ENCODE measurements at regions not wholly inside any gene's neighbourhood (a gene's known extent, or its start where the extent isn't known, plus 50 kb on each side); places are given as distances from the start of the nearest gene placed in this dataset.

DNA sequence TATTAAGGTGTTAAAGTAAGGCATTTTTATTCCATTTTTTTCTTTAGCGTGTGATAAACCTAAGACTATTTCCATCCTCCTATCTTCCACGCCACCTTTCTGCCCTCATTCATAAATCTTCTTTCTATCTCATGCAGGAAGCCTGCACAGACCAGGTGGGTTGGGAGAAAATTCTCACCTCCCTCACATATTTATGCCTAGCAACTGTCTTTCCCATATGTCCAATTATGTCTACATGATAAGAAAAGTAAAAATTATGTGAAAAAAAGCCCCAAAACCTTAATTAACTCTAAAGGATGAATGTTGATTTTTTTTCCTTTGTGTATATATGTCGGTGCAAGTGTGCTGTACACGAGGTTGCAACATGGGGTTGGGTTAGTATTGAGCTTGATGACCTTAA is 225.6 kb upstream of the GCFC2 start:
- H3K4me3 ChIP-seq (ENCODE audit: low read depth, low read length), result no peak overlapping the region
- TF ChIP-seq, protein P1, sequence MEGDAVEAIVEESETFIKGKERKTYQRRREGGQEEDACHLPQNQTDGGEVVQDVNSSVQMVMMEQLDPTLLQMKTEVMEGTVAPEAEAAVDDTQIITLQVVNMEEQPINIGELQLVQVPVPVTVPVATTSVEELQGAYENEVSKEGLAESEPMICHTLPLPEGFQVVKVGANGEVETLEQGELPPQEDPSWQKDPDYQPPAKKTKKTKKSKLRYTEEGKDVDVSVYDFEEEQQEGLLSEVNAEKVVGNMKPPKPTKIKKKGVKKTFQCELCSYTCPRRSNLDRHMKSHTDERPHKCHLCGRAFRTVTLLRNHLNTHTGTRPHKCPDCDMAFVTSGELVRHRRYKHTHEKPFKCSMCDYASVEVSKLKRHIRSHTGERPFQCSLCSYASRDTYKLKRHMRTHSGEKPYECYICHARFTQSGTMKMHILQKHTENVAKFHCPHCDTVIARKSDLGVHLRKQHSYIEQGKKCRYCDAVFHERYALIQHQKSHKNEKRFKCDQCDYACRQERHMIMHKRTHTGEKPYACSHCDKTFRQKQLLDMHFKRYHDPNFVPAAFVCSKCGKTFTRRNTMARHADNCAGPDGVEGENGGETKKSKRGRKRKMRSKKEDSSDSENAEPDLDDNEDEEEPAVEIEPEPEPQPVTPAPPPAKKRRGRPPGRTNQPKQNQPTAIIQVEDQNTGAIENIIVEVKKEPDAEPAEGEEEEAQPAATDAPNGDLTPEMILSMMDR (IDR thresholded peaks at IDR 0.05; ENCODE audit: low read depth, low read length, missing control alignments), result no peak
- no peak for DNase-seq (ENCODE audit: low read depth)

DNA sequence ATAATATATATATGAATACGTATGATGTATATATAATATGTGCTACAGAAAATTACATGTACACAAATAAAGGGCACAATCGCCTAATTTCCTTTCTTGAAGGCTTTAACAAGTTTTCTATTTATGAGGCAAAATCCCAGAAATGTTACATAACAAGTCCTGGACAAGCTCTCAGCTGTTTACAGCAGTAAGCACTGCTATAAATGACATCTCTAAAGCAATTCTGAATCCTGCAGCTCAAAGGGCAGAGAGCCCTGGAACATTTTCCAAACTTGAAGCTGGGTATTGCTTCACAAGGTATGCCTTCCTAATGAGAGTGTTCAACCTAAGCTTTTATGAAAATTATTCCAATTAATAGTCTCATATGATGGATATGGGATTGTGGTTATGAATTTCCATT is 222.3 kb upstream of the GCFC2 start:
- TF ChIP-seq, protein P1 (IDR thresholded peaks at IDR 0.05; ENCODE audit: low read depth, low read length, missing control alignments), result no peak
- no peak overlapping the region for H3K4me3 ChIP-seq (ENCODE audit: low read depth, low read length)
- DNase-seq (ENCODE audit: low read depth), result no peak

DNA sequence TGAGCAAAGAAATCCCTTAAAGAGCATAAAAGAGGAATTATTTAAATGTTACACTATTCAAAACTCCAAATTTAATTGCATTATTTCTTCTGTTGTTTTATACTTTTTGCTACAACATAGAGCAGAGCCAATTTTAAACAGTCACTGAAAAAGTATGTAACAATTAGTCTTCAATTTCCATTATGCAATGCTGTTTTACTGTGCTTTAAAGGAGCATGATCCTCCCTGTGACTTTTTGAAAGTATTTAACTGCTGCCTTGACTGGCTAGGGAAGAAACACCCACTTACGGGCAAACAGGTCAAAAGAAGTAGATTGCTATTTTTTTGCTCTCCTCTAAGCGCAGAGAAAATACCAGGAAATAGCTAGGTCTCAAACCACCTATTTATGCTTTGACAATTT is 217.4 kb upstream of the GCFC2 start:
- H3K4me3 ChIP-seq (ENCODE audit: low read depth, low read length), result no peak overlapping the region
- no peak for DNase-seq (ENCODE audit: low read depth)
- TF ChIP-seq, protein P1 (IDR thresholded peaks at IDR 0.05; ENCODE audit: low read depth, low read length, missing control alignments), result no peak

DNA sequence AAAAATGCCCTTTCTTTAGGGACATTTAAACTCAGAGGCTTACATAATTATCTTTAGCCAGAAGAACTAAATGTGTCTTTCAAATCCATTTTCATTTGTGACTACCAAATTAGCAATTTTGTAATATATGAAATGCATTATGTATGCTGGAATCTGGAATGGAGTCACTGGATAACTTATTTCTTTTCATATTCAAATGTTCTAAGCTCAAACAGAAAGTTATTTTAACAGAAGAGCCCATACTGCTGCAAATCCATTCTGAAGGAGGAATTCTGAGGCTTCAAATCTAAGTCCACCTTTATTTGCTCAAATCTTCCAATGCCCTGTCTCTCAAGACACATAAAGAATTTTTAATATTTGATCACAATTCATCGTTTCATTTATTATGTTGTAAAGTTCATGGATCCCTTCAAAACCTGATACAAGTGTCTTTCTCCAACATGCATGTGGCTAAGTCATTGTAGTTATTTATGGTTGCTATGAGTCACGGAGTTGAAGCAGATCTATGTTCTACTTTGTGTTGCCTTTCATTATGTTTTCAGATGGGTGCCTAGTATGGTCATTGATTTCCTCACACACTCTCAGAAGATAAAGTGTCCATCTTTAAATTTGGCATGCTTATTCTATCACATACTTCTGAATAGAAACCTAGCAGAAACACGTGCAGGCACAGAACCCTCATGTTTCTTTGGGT is 214.8 kb upstream of the GCFC2 start:
- no peak for DNase-seq (ENCODE audit: low read depth)
- TF ChIP-seq, protein P1 (IDR thresholded peaks at IDR 0.05; ENCODE audit: low read depth, low read length, missing control alignments), result no peak
- no peak overlapping the region for H3K4me3 ChIP-seq (ENCODE audit: low read depth, low read length)

DNA sequence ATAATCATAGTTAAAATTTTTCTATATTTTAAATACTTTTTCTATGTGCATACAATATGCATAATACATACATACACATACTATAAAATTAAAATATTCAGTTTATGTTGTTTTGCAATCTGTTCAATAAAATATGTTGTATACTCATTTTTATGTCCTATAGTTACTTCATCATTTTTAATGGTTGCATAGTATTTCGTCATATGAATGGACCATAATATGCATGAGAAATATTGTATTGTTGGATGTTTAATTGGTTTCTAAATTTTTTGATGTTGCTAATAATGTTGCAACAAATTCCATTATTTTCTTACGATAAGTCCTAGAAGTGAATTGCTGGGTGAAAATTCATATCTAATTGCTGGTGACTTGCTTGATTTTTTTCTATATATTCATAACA is 211.5 kb upstream of the GCFC2 start:
- DNase-seq (ENCODE audit: low read depth), result no peak
- TF ChIP-seq, protein P1 (IDR thresholded peaks at IDR 0.05; ENCODE audit: low read depth, low read length, missing control alignments), result no peak
- no peak overlapping the region for H3K4me3 ChIP-seq (ENCODE audit: low read depth, low read length)

DNA sequence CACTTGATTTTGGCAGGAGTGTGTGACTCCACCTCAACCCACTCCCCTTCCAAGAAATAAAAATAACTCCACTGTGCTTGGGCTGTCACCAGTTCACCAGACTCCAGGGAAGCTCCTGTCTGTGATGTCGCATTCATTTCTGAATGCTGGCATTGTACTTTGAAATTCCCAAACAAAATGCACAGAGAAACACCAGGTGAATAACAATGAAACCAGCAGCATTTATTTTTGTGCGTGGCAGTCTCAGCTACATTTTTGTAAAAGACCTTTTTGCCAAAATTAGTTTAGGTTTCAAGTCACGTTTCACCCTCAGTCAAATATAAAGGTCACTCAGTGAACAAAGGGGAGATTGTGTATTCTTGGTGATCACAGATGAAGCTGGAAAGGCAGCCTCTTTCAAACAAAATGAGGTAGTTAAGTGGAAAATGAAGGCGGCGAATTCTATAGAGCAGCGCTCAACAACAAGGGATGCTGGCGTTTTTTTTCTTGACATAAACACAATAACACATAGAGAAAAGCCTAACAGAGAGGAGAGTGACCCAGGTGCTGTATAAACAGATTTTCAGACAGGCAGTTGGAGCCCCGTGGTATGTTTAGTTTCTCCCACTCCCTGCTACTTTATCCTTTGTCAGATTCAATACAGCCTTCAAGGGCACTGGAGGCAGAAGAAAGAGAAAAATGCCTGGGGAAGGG is 210.3 kb upstream of the GCFC2 start:
- no peak for DNase-seq (ENCODE audit: low read depth)
- TF ChIP-seq, protein P1 (IDR thresholded peaks at IDR 0.05; ENCODE audit: low read depth, low read length, missing control alignments), result no peak
- H3K4me3 ChIP-seq (ENCODE audit: low read depth, low read length), result no peak overlapping the region
